Islet of Langerhans (tissue), 1 donor: ENCODE measurements at regions not wholly inside any gene's neighbourhood (a gene's known extent, or its start where the extent isn't known, plus 50 kb on each side); places are given as distances from the start of the nearest gene placed in this dataset.

ENCODE experiments used
- FAIRE-seq: peaks from one replicate; lab custom pipeline; 2011; peaks lifted over from hg19 to GRCh38; lab: Jason Lieb, UNC

DNA sequence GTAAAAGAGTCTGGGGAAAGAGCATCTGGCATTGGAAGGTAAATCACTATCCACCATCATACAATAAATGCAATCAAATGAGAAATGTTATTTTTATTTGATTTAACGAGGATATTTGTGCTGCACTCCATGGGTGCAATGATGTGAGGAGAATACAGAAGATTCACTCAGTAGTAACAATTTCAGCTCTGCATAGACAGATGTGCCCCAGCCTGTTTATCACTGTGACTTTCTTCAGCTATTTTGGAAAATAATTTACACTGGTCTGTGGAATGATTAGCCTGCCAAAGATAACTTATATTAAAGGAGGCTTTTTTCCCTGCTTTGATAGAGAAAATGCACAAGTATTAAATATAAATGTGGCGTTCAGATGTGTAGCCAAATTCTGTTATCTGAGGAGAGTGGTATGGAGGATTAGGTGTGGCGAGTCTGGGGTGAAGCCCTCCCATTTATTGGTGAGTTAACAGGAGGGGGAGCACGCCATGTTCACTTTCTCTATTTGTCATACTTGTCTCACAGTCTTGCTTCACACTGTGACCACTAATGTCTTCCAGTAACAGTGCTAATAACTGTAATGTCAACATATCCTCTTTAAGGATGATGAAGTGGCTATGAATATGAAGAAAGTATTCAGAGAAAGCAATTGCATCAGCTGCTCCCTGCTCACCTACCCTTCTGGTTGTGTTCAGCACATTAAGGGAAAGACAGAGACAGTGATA lies 645.6 kb downstream of the MMUT start:
- peak; percentile 95 for FAIRE-seq

DNA sequence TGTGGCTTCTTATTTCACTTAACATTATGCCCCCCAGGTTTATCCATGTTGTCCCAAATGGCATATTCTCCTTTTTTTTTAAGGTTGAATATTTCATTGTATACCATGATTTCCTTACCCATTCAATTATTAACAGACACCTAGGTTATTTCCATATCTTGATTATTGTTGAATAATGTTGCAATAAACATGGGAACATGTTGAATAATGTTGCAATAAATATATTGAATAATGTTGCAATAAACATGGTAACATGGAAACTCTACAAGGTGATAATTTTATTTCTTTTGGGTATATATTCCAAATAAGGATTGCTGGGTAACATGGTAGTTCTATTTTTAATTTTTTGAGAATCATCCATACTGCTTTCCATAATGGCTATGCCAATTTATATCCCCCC lies 648.1 kb downstream of the MMUT start:
- no peak for FAIRE-seq

DNA sequence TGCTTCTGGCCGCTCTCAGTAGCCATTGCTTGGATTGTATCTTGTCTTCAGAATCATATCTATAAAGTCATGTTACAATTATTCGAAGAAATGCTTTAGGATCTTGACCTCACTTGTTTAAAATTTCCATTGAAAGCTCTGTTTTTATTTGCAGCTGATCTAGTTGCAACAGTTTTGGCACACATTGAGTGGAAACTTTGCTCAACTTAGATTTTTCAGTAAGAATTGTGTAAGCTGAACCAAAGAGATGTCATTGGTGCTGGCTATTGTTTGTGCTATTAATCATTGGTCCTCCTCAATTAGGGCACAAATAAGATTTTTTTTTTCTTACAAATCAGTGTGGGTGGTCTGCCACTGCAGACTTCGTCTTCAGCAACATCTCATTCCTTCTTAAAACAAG lies 649.2 kb downstream of the MMUT start:
- FAIRE-seq = no peak

DNA sequence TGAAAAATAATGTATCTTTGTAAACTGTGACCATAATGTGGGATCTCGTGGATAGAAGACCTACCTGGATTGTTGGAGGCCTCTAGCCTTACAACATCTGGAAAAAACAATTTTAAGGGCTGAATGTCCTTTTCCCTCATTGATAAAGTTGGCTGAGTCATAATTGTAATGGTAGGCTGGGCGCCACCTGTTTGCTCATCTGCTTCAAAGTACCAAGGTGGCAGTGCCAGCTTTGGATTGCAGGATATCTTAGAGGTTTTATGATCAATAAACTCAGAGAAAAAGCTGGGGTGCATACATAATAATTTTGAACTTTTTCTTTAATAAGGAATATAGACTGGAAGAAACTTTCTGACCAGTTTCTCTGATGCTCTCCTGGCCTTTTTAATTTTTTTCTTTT lies 653.4 kb downstream of the MMUT start:
- FAIRE-seq = no peak

DNA sequence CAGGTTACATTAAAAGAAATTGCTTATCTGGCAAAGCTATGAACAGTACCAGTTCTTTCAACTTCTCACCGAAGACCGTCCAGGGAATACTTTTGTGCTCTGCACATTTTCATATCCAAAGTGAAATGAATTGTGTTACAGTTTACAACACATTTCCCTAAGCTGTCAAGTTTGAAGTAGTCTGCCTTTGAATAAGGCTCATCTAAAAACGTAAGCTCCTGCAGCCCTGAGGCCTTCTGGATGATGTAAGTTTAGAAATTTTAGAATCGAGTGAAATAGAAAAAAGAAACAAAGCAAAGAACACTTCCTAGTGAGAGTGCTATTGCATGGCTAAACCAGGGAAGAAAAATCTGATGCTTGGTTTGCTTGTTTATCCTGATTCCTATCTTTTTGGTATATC lies 653.8 kb downstream of the MMUT start:
- no peak for FAIRE-seq

DNA sequence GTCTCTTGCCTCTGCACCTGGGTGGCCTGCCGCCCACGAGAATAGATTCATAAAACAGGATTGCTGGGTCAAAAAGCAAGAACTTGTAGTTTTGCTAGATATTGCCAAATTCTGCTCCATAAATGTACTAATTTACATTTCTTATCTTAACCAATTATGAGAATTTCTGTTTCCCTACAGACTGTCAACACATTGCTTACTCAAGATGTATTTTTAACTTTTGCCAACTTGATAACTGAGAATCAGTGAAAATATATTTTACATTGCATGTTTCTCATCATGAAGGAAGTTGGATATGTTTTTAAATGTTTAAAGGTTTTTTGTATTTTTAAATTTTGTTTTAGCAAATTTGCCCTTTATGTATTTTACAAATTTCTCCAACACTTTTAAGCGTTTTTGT lies 664.8 kb downstream of the MMUT start:
- no peak for FAIRE-seq

DNA sequence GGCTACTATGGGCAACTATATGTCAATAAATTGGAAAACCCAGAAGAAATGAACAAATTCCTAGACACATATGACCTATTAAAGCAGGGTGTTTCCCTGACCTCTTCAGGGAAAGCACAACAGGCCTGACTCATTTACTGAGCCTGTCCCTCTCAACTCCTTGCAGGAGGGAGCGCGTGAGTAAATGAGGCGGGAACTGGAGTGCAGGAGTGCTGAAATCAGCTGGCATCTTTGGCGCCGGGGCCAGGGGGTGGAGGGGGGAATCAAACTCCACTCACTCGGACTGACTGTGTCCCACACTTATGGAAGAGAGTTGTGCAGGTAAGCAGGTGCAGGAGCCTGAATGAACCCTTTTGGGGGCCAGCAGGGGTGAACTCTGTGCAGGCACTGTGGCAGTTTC lies 671.2 kb upstream of the PTCHD4 start:
- FAIRE-seq = no peak

DNA sequence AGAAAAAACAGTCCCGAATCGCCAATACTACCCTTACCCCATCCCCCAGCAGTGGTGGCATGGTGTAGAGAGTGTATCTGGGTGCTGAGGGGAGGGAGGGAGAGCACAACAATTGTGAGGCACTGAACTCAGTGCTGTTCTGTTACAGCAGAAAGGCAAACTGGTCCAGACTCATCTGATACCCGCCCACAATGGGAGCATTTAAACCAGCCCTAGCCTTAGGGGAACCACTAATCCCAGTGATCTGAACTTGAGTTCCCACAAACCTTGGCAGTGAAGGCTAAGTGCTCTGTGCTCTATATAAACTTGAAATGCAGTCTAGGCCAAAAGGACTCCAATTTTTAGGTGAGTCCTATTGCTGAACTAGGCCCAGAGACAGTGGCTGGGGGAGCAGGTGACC lies 666.4 kb upstream of the PTCHD4 start:
- FAIRE-seq = no peak

DNA sequence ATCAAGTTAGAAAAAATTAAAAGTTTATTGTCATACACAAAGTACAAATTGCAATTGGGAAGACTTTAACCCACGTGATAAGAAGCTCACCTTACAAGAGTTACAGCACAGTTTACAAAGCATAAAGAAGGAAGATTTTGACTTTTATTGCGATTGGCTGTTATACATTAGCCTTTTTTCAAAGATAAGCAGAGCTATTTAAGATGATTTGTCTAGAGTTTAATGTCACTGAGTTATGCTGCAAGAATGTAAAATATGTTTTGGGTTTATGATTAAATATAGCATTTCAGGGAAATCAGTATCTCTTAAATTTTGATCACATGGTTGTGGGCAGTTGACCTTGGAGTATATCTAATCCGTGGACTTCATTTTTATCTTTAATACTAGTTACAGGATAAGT lies 664.2 kb upstream of the PTCHD4 start:
- no peak for FAIRE-seq

DNA sequence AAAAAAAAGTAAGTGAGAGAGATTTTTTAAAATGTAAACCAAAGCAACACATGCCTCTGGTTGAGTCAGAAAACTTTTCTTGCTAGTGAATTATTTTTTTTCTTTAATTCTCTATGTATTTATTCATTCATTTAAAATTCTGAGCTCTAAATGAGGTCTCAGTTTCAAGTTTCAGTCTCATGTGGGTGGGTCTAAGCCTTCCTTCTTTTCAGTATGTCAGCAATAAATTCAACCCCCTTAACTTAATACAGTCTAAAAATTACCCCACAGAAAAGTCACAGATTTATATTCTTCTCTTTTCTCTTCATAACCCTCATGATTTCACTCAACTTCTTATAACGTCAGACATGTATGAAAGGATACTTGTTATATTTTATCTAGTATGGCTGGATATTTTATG lies 663.3 kb upstream of the PTCHD4 start:
- no peak for FAIRE-seq

DNA sequence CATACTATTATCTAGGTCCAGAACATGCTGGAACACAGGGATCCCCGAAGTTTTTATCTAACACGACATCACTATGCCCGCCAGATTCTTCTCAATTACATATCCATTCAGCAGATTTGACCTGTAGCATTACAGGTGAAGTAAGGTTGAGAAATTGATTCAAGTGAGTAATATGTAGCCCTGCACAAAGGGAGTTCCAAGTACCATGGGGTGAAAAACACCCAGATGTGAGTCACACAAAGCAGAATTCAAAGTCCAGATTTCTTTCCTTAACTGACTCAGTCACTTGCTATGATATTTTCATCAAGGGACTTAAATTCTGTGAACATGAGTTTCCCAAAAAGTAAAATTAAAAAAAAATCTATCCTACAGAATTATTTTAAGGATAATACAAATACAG lies 655.4 kb upstream of the PTCHD4 start:
- no peak for FAIRE-seq

DNA sequence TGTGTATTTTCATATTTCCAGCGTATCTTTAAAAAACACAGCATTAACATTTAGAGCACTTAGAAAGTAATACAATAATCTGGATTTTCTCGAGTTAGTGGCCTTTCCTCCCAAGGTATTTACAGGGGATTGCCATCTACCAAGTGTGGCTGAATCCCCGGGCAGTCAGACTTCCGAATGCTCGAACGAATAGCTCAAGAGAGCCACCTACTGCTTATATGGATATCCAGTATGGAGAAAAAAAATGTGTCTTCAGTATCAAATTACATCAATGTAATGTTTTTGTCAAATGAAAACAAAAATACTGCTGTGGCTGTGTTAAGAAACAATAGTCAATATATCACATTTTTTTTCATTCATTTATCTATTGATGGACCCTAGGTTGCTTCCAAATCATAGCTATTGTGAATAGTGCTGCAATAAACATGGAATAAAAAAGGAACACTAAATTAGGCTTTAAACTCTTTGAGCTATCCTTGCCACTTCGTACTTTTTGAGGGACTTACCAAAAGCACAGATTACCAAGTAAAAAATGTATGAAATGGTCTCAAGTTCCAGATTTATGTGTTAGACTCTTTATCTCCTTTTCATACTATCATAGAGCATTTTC lies 654.5 kb upstream of the PTCHD4 start:
- FAIRE-seq = peak; percentile 99

DNA sequence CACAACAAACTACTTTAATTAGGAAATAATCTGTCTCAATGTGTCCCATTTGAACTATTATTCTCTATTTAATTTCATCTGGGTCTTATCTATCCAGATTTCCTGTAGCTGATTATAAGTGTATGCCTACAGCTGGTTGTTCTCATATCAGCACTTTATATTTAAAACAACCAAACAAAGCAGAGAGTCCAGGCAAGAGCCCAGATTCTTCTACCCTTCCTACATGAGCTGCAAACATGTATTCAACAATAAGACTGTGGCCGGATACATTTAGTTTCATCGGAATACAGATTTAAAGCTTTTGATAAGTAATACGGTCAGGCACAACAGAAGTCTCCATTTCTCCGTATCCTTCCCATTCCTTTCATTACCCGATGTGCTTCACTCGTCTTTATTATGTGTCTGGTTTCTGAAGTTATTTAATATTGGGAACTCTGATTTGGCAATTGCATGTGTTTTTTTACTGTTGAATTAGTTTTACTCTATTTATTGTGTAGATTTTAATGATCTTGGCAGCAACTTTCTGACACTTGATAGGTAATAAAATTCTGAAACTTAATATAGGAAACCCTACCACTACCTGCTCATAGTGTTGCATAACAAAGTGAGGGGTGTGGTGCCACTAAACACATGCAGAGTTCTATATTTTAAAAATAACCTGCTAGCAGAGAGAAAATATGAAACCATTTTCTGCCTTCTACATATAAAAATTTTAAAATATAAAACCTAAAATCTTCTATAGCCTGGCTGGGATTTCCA lies 653.5 kb upstream of the PTCHD4 start:
- peak; percentile 68 for FAIRE-seq

DNA sequence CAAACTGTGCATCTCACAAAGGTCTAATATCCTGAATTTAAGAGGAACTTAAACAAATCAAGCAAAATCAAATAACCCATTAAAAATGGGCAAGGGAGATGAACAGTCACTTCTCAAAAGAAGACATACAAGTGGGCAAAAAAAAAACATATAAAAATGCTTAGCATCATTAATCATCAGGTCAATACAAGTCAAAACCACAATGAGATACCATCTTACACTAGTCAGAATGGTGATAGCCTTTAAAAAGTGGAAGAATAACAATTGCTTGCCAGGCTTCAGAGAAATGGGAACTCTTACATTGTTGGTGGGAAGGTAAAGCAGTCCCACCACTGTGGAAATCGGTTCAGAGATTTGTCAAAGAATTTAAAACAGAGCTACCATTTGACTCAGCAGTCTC lies 646.7 kb upstream of the PTCHD4 start:
- no peak for FAIRE-seq

DNA sequence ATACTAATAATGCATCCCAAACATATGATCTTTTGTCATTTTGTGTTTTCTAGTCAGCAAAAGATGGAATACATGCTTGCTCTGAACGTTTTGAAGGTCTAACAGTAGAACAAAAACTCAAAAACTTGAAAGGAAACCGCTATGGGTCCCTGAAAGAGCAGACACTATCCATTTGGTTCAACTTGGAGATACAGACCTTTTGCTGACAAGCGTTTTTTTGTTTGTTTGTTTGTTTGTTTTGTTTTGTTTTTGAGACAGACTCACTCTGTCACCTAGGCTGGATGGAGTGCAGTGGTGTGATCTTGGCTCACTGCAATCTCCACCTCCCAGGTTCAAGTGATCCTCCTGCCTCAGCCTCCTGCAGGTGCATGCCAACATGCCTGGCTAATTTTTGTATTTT lies 644.3 kb upstream of the PTCHD4 start:
- FAIRE-seq = no peak

DNA sequence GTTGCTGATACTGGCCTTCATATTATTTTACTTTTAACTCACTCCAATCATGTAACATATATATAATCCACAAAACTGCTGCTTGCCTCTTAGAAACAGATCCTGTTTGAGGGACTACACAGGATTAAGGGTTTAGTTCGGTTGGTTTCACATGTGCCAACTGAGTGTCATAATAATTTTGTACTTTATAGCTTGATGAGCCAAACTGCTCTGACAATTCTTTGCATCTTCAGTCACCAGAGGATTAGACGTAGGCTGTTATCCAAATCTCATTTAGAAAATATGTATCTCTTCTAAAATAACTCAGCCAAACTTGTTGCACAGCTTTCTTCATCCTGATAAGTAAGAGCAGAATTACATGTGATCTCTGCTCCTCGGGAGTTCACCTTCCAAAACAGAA lies 643.6 kb upstream of the PTCHD4 start:
- FAIRE-seq = no peak

DNA sequence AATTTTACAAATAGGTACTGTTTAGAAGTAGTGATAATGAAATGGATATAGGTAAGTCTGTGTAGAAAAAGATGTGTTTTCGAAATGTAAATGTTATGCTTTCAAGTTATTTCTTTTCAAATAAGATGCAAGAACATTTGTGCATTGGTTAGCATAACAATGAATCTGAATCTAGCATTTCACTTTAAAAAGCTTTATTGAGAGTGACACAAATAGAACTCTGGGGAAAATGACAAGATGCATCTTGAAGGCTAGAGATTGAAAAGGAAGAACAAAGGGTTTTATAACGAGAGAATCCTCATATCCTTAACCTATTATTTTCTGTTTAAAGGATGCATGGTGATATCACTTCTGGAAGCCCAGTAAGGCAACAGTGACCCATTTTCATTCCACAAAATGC lies 639.9 kb upstream of the PTCHD4 start:
- no peak for FAIRE-seq

DNA sequence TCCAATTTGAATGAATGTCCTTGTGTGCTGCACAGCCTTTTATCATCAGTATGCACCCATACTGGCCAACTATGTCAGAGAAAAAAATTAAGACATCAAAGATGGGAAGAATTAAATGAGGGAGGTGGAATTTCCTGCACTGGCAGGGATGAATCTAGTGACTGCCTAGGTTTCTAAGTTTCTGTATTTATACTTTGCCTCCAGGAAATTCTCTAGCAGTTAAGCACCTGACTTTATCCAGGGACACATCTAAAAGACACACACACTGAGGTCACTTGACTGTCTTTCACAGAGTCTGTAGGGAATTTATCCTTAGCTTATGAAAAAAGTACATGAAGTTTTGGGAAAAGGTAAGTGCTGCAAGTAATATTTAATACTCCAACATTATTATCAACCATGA lies 636.5 kb upstream of the PTCHD4 start:
- FAIRE-seq = no peak

DNA sequence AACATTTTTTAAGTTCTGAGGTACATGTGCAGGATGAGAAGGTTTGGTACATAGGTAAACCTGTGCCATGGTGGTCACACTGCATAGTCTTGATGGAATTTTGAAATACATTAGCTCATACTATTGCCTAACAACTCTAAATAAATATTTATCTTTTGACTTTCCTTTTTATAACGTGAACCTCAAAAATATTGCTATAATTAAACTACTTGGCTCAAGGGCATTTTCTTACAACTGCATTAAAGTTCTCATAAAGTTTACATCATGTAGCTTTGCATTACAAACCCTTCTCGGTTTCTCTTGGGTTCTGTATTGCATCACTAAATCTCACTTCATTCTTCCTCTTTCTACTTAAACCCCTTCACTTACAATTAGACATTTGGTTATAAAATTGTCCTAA lies 636.0 kb upstream of the PTCHD4 start:
- no peak for FAIRE-seq

DNA sequence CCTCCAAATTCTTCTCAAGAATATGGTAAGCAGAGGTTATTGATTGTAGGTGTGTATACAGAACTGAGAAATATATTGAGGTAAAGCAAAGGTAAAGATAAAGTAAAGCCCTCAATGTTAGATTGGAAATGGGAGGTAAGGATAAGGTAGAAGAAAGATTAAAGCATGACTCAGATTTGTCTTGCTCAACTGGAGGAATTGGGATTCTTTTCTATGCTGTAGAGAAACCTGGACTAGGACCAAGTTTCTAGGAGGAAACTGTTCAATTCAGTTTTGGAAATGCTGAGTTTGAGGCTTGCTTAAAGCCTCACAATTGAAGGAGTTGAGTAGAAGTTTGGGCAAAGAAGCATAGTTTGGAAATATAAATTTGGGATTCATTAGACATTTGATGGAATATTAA lies 634.0 kb upstream of the PTCHD4 start:
- FAIRE-seq = no peak

DNA sequence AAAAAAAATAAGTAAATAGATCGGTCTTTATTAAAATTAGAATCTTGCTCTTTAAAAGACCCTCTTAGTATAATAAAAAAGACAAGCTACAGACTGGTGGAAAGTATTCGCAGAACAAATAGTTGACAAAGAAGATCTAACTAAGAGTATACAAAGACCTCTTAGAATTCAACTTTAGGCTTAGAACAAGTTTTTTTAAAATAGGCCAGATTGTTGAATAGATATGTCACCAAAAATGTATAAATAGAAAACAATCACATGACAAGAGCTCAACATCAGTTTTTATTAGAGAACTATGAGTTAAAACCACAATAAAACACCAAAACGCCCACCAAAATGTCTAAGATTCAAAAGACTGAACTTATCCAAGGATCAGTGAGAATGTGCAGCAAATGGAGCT lies 632.7 kb upstream of the PTCHD4 start:
- FAIRE-seq = no peak

DNA sequence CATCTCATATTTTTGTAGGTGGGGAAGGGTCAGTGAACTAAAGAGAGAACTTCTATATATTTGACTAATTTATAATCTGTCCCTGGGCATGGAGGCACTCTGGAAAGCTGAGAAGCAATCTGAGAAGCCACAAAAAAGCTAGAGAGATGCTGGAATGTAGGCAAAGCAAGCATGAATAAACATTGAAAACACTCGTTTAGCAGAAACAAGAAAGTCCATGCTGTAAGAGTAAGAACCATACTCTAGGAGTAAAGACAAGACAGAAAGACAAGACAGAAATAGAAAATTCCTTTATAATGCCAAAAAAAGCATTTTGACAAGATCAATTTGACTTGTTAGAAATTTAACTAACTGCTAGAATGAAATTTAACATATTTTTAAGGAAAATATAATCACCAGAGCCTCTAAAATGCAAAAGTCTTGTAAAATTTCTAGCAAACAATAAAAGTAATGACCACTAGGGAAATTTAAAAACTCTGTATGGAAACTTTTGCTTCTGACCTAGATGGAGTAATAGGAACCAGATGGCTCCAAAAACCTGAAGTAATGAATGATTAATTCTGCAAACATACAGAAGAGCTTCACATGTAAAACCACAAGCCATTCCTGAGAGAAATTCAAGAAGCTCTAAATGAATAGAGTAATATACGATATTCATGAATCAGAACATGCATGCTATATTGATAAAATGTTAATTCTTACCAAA lies 625.7 kb upstream of the PTCHD4 start:
- FAIRE-seq = peak; percentile 98

DNA sequence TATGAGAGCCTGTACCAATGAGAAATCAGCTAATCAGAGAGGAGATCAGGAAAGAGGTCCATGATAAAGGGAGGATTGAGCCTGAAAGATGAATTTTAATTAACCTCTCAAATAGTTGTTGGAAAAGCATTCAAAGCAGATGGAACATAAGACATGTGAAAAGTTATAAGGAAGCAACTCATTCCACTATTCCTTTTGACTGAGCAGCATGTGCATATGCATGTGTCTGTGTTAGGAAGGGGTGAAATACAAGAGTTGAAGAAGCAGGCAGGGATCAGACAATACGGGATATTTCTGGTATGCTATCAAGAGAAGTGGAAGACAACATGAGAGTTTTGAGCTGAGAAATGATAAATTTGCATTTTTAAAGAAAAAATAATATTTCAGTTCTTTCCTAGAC lies 624.8 kb upstream of the PTCHD4 start:
- no peak for FAIRE-seq
